PC-9 (cell line): ENCODE measurements at regions not wholly inside any gene's neighbourhood (a gene's known extent, or its start where the extent isn't known, plus 50 kb on each side); places are given as distances from the start of the nearest gene placed in this dataset.

Experiments
- BruUV-seq: library from RNA; stranded (reverse); fragments of 400-500 nt; replicated peaks from 2 replicates; lab custom pipeline; 2021; lab: Mats Ljungman, UMichigan
- CTCF ChIA-PET: fragments of 300-600 bp; sonication (Branson Sonifier 250); formaldehyde crosslinking; loops from one replicate; lab custom pipeline; 2022; ENCODE audit warnings: antibody characterized with exemption; lab: Charles Lee
- POLR2A ChIA-PET: fragments of 300-600 bp; sonication (Branson Sonifier 250); formaldehyde crosslinking; loops from one replicate; lab custom pipeline; 2022; ENCODE audit warnings: antibody characterized with exemption; ENCODE audit not compliant: unreplicated experiment; lab: Charles Lee
- DNase-seq, 2 experiments: peaks; one replicate each; pipeline versions ENCODE4 v3.0.0 to v3.0.0-alpha.2; 2015 to 2022; ENCODE audit warnings: mixed read lengths in 1 of 2
- H2AFZ ChIP-seq: fragments of 200-600 bp; sonication (generic); 2 replicates; pipeline ENCODE4 v1.8.1; 2017; ENCODE audit warnings: antibody characterized with exemption
- H3F3A ChIP-seq: fragments of 200-600 bp; sonication (generic); 2 replicates; pipeline ENCODE4 v1.8.1; 2017; ENCODE audit warnings: antibody characterized with exemption, mild to moderate bottlenecking, low read depth; ENCODE audit not compliant: insufficient read depth
- H3K27ac ChIP-seq: fragments of 200-600 bp; sonication (generic); 2 replicates; pipeline ENCODE4 v1.6.1; 2016; ENCODE audit warnings: mixed run types
- H3K27me3 ChIP-seq: fragments of 200-600 bp; sonication (generic); 2 replicates; pipeline ENCODE4 v1.6.1; 2016; ENCODE audit warnings: low read depth, mixed run types; ENCODE audit not compliant: insufficient read depth
- H3K36me3 ChIP-seq: fragments of 200-600 bp; sonication (generic); 2 replicates; pipeline ENCODE4 v1.6.1; 2016; ENCODE audit warnings: low read depth, mixed run types
- H3K4me1 ChIP-seq: fragments of 200-600 bp; sonication (generic); replicated peaks from 2 replicates; pipeline ENCODE4 v1.6.1; 2016; ENCODE audit warnings: mixed run types; ENCODE audit not compliant: insufficient read depth
- H3K4me2 ChIP-seq: fragments of 200-600 bp; sonication (generic); 2 replicates; pipeline ENCODE4 v1.6.1; 2017; ENCODE audit warnings: mixed run types
- H3K4me3 ChIP-seq: fragments of 200-600 bp; sonication (generic); 2 replicates; pipeline ENCODE4 v1.6.1; 2016; ENCODE audit warnings: mixed run types
- H3K79me2 ChIP-seq: fragments of 200-600 bp; sonication (generic); 2 replicates; pipeline ENCODE4 v1.6.1; 2017; ENCODE audit warnings: low read depth, mixed run types
- H3K9me2 ChIP-seq: fragments of 200-600 bp; sonication (generic); 2 replicates; pipeline ENCODE4 v1.8.1; 2017; ENCODE audit warnings: mild to moderate bottlenecking; ENCODE audit not compliant: insufficient read depth
- H3K9me3 ChIP-seq: fragments of 200-600 bp; sonication (generic); 2 replicates; pipeline ENCODE4 v1.8.1; 2016; ENCODE audit warnings: low read depth; ENCODE audit not compliant: insufficient read depth
- H4K20me1 ChIP-seq: fragments of 200-600 bp; sonication (generic); 2 replicates; pipeline ENCODE4 v1.8.1; 2017; ENCODE audit not compliant: insufficient read depth
- EZH2 ChIP-seq: fragments of 200-600 bp; sonication (generic); IDR thresholded peaks from 2 replicates; pipeline ENCODE4 v1.8.0; 2017; ENCODE audit warnings: antibody characterized with exemption, low read depth
- intact Hi-C: fragments of 100-400 bp; cut with micrococcal nuclease; formaldehyde crosslinking; loops from one replicate; pipeline ENCODE4 v1.10.0; 2022; ENCODE audit not compliant: unreplicated experiment
- TF ChIP-seq, protein P1 (sequence below): fragments of 200-600 bp; sonication (generic); conservative IDR thresholded peaks from 2 replicates; pipeline ENCODE4 v1.6.1; 2017; ENCODE audit warnings: mixed run types, antibody characterized with exemption, mild to moderate bottlenecking, moderate library complexity

DNA sequence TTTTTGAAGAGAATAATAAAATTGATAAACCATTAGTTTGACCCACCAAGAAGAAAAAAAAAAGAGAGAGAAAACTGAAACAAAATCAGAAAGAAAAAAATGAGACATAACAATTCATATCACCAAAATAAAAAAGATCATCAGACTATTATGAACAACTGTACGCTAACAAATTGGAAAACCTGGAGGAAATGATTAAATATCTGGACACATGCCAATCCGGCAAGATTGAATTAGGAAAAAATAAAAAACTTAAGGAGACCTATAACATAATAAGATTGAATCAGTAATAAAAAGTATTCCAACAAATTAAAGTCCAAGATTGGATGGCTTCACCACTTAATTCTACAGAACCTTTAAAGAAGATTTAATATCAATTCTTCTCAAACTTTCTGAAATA is 136.7 kb downstream of the CASP12 start:
- Histone ChIP-seq H3K4me3 (no peak overlapping the region), H3K36me3 (no peaks in the 10 kb centered on the region), H3K9me3 (no peaks in the 10 kb centered on the region; the same call in 1 of the 2 replicates), H3K9me2 (0 out of 2 replicates have a peak, but pooled peaks cover 5% of the 10 kb centered on the region), H3K79me2 (no peaks in the 10 kb centered on the region), H3K4me2 (no peak overlapping the region), H2AFZ (no peak overlapping the region), H4K20me1 (no peaks in the 10 kb centered on the region), H3K4me1 (no peaks in the 10 kb centered on the region), H3K27me3 (no peaks in the 10 kb centered on the region), H3F3A (no peaks in the 10 kb centered on the region), H3K27ac (no peak overlapping the region)
- BruUV-seq = no TSS peak
- no peak for TF ChIP-seq EZH2
- DNase-seq = no peak
- CTCF ChIA-PET = no interaction called here
- POLR2A ChIA-PET = interaction anchor here (0.6 kb wide), 1 partner anchor 198 kb away, joined by 4 read pairs; no protein-coding TSS in a partner anchor
- intact Hi-C loops = no loop called here

DNA sequence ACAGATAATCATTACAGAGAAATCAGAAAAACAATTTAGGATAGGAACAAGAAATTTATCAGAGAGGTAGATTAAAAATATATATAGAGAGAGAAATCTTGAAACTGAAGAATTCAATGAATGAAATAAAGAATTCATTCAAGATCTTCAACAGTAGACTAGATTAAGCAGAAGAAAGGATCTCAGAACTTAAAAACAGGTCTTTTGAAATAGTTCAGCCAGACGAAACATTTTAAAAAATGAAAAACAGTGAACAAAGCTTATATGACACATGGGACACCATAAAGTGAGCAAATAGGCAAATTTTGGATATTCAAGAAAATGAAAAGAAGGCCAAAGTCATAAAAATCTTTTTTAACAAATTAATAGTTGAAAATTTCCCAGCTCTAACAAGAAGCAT is 138.8 kb downstream of the CASP12 start:
- no peak overlapping the region for H3K27ac ChIP-seq
- DNase-seq = no peak
- POLR2A ChIA-PET = no interaction called here
- no peaks in the 10 kb centered on the region for H3K79me2 ChIP-seq
- no peaks in the 10 kb centered on the region for H3K4me1 ChIP-seq
- no peak overlapping the region for H2AFZ ChIP-seq
- H3K9me2 ChIP-seq = 0 out of 2 replicates have a peak, but pooled peaks cover 5% of the 10 kb centered on the region
- BruUV-seq = no TSS peak
- intact Hi-C loops = no loop called here
- no peaks in the 10 kb centered on the region for H3F3A ChIP-seq
- CTCF ChIA-PET = no interaction called here
- H3K9me3 ChIP-seq = no peaks in the 10 kb centered on the region; the same call in 1 of the 2 replicates
- H4K20me1 ChIP-seq = no peaks in the 10 kb centered on the region
- TF ChIP-seq, protein P1, sequence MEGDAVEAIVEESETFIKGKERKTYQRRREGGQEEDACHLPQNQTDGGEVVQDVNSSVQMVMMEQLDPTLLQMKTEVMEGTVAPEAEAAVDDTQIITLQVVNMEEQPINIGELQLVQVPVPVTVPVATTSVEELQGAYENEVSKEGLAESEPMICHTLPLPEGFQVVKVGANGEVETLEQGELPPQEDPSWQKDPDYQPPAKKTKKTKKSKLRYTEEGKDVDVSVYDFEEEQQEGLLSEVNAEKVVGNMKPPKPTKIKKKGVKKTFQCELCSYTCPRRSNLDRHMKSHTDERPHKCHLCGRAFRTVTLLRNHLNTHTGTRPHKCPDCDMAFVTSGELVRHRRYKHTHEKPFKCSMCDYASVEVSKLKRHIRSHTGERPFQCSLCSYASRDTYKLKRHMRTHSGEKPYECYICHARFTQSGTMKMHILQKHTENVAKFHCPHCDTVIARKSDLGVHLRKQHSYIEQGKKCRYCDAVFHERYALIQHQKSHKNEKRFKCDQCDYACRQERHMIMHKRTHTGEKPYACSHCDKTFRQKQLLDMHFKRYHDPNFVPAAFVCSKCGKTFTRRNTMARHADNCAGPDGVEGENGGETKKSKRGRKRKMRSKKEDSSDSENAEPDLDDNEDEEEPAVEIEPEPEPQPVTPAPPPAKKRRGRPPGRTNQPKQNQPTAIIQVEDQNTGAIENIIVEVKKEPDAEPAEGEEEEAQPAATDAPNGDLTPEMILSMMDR = no peak
- TF ChIP-seq EZH2 = no peak
- no peaks in the 10 kb centered on the region for H3K27me3 ChIP-seq
- no peak overlapping the region for H3K4me3 ChIP-seq
- H3K4me2 ChIP-seq = no peak overlapping the region
- H3K36me3 ChIP-seq = no peaks in the 10 kb centered on the region

DNA sequence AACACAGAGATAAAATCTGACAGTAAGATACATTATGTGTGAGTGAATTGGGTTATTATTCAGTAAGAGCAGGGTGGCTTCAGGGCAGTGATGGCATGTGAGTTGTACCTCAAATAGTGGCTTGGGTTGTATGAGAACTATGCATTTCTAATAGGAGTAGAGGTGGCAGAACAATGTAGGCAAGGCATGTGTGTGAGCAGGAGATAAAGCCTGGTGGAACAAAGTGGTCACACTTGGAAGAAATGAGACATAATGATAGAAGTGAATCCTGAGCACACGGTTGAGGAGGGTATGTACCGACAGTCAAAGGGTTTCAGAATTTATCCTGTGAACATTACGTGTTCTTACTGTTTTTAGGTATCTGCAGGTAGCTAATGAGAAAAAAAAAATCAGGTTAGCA is 159.3 kb downstream of the CASP12 start:
- Histone ChIP-seq H2AFZ (no peak overlapping the region), H3K79me2 (no peaks in the 10 kb centered on the region), H4K20me1 (no peaks in the 10 kb centered on the region), H3K9me3 (no peaks in the 10 kb centered on the region), H3K4me2 (no peak overlapping the region), H3F3A (no peaks in the 10 kb centered on the region), H3K36me3 (no peaks in the 10 kb centered on the region), H3K4me3 (no peak overlapping the region), H3K27me3 (no peaks in the 10 kb centered on the region), H3K4me1 (no peaks in the 10 kb centered on the region), H3K27ac (no peak overlapping the region), H3K9me2 (no peaks in the 10 kb centered on the region; the same call in 1 of the 2 replicates)
- TF ChIP-seq EZH2 = no peak
- TF ChIP-seq, protein P1 = no peak
- intact Hi-C loops = no loop called here
- ChIA-PET CTCF (no interaction called here), POLR2A (no interaction called here)
- DNase-seq = no peak
- BruUV-seq = no TSS peak

DNA sequence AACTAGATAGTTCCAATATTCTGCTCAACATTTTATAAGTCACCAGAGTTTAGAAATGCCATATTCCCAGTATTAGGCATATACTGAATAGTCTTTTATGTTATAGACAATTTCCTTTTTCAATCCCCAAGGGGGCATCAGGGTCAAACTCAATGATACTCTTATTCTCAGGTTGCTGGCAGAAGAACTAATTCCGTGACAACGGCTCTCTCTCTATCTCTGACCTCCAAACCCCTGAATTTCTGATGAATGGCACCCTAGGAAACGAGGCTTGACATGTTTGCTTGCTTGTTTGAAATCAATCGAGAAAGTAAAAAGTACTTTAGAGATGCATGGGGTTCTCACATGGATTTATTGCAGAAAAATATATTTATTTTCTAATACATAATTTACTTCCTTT is 160.1 kb downstream of the CASP12 start:
- Histone ChIP-seq H3K27me3 (no peaks in the 10 kb centered on the region), H3F3A (no peaks in the 10 kb centered on the region), H3K9me2 (no peaks in the 10 kb centered on the region; the same call in 1 of the 2 replicates), H3K27ac (no peak overlapping the region), H3K9me3 (no peaks in the 10 kb centered on the region), H2AFZ (no peak overlapping the region), H3K79me2 (no peaks in the 10 kb centered on the region), H3K4me1 (no peaks in the 10 kb centered on the region), H4K20me1 (no peaks in the 10 kb centered on the region), H3K4me3 (no peak overlapping the region), H3K36me3 (no peaks in the 10 kb centered on the region), H3K4me2 (no peak overlapping the region)
- ChIA-PET CTCF (no interaction called here), POLR2A (no interaction called here)
- no peak for DNase-seq
- BruUV-seq = no TSS peak
- intact Hi-C loops = no loop called here
- no peak for TF ChIP-seq EZH2
- TF ChIP-seq, protein P1 = no peak
